RWPE2 (cell line): ENCODE measurements at regions not wholly inside any gene's neighbourhood (a gene's known extent, or its start where the extent isn't known, plus 50 kb on each side); places are given as distances from the start of the nearest gene placed in this dataset.

ENCODE experiments used
- ATAC-seq: fragments of 200-7000 bp; cut with Tn5 transposase; 3 replicates; pipeline ENCODE4 v1.9.1; 2021; ENCODE audit warnings: low read depth
- DNase-seq: peaks from one replicate; pipeline ENCODE4 v3.0.0-alpha.2; 2020; ENCODE audit warnings: low spot score
- H3K27ac ChIP-seq: fragments of 450-650 bp; 2 replicates; pipeline ENCODE4 v1.5.1; 2017; ENCODE audit warnings: mild to moderate bottlenecking; ENCODE audit not compliant: poor library complexity, severe bottlenecking
- H3K27me3 ChIP-seq: fragments of 250-450 bp; sonication (Bioruptor Pico); 2 replicates; pipeline ENCODE4 v1.5.1; 2021; ENCODE audit warnings: mild to moderate bottlenecking, moderate library complexity; ENCODE audit not compliant: insufficient read depth, poor library complexity, severe bottlenecking
- H3K36me3 ChIP-seq: fragments of 250-450 bp; sonication (Bioruptor Pico); 2 replicates; pipeline ENCODE4 v1.5.1; 2020; ENCODE audit warnings: low read depth, mild to moderate bottlenecking, moderate library complexity
- H3K4me1 ChIP-seq: fragments of 250-450 bp; sonication (Bioruptor Pico); 2 replicates; pipeline ENCODE4 v1.5.1; 2021; ENCODE audit warnings: mild to moderate bottlenecking, moderate library complexity; ENCODE audit not compliant: insufficient read depth, poor library complexity, severe bottlenecking
- H3K4me3 ChIP-seq: fragments of 250-450 bp; sonication (Bioruptor Pico); 2 replicates; pipeline ENCODE4 v1.5.1; 2021; ENCODE audit warnings: mild to moderate bottlenecking, moderate library complexity; ENCODE audit not compliant: severe bottlenecking
- H3K9me3 ChIP-seq: fragments of 250-450 bp; sonication (Bioruptor Pico); 2 replicates; pipeline ENCODE4 v1.5.1; 2021; ENCODE audit warnings: mild to moderate bottlenecking, moderate library complexity; ENCODE audit not compliant: severe bottlenecking
- CTCF ChIP-seq: fragments of 450-650 bp; IDR thresholded peaks from one replicate; pipeline ENCODE4 v1.5.1; 2017; ENCODE audit warnings: mild to moderate bottlenecking, moderate library complexity; ENCODE audit not compliant: poor library complexity, severe bottlenecking

GRCh38 chr5:114184006-114184405, 177.9 kb upstream of the KCNN2 start:
- no peak overlapping the region for H3K27ac ChIP-seq
- no peaks in the 10 kb centered on the region for H3K4me1 ChIP-seq
- H3K4me3 ChIP-seq, result no peak overlapping the region
- H3K27me3 ChIP-seq, result no peaks in the 10 kb centered on the region
- TF ChIP-seq CTCF, result no peak
- DNase-seq, result no peak
- H3K36me3 ChIP-seq, result no peaks in the 10 kb centered on the region
- H3K9me3 ChIP-seq, result peaks cover 2% of the 10 kb centered on the region
- no peak for ATAC-seq

GRCh38 chr5:114185274-114185673, 176.6 kb upstream of the KCNN2 start:
- ATAC-seq, result no peak

GRCh38 chr5:114191441-114191840, 170.4 kb upstream of the KCNN2 start:
- no peak for TF ChIP-seq CTCF
- DNase-seq, result no peak
- Histone ChIP-seq H3K27me3 (no peaks in the 10 kb centered on the region), H3K4me1 (no peaks in the 10 kb centered on the region), H3K27ac (no peak overlapping the region), H3K36me3 (no peaks in the 10 kb centered on the region), H3K9me3 (no peaks in the 10 kb centered on the region), H3K4me3 (no peak overlapping the region)
- ATAC-seq, result no peak

More at GRCh38 chr5:114185274-114185673, 176.6 kb upstream of the KCNN2 start:
- Histone ChIP-seq H3K4me3 (no peak overlapping the region), H3K27ac (no peak overlapping the region), H3K4me1 (no peaks in the 10 kb centered on the region), H3K27me3 (no peaks in the 10 kb centered on the region), H3K9me3 (peaks cover 2% of the 10 kb centered on the region), H3K36me3 (no peaks in the 10 kb centered on the region)
- DNase-seq, result no peak
- no peak for TF ChIP-seq CTCF

GRCh38 chr5:114192108-114192507, 169.8 kb upstream of the KCNN2 start:
- DNase-seq (no peak), ATAC-seq (peak; percentile 84)
- no peaks in the 10 kb centered on the region for H3K27me3 ChIP-seq
- H3K4me3 ChIP-seq, result no peak overlapping the region
- H3K36me3 ChIP-seq, result no peaks in the 10 kb centered on the region
- no peaks in the 10 kb centered on the region for H3K9me3 ChIP-seq
- H3K27ac ChIP-seq, result no peak overlapping the region
- no peak for TF ChIP-seq CTCF
- no peaks in the 10 kb centered on the region for H3K4me1 ChIP-seq

- peaks cover 8% of the 10 kb centered on the region for H3K27me3 ChIP-seq
- no peak for TF ChIP-seq CTCF
- ATAC-seq (no peak), DNase-seq (no peak)
- no peaks in the 10 kb centered on the region for H3K4me1 ChIP-seq
- H3K27ac ChIP-seq, result no peak overlapping the region
- no peak overlapping the region for H3K4me3 ChIP-seq
- H3K36me3 ChIP-seq, result no peaks in the 10 kb centered on the region
- H3K9me3 ChIP-seq, result no peaks in the 10 kb centered on the region
These were observed 160.5 kb upstream of the KCNN2 start for GRCh38 chr5:114201332-114201731.
